CD14-positive monocyte (primary cell): ENCODE measurements at regions not wholly inside any gene's neighbourhood (a gene's known extent, or its start where the extent isn't known, plus 50 kb on each side); places are given as distances from the start of the nearest gene placed in this dataset.

Experiments
- DNase-seq, 3 donors: peaks; one replicate each; pipeline ENCODE4 v3.0.0-alpha.2; 2011 to 2022
- H2AFZ ChIP-seq: 2 replicates; pipeline ENCODE4 v1.6.0; 2012; ENCODE audit warnings: mild to moderate bottlenecking, low read depth, low read length, inconsistent platforms; ENCODE audit not compliant: insufficient read depth, poor library complexity, severe bottlenecking
- H3K27ac ChIP-seq, 2 donors: 1 replicate in 1 of 2; 2 replicates in 1 of 2; pipeline ENCODE4 v1.5.1; 2012 to 2013; ENCODE audit warnings: low read length in 2 of 2, control low read depth in 1 of 2, inconsistent platforms in 1 of 2, low read depth in 1 of 2, mild to moderate bottlenecking in 1 of 2
- H3K27me3 ChIP-seq, 2 donors: one replicate each; pipeline versions ENCODE4 v1.6.0 to v1.6.1; 2011 to 2013; ENCODE audit warnings: low read length in 2 of 2; ENCODE audit not compliant: control insufficient read depth in 2 of 2, insufficient read depth in 2 of 2
- H3K36me3 ChIP-seq, 2 donors: replicated peaks in 1 of 2; 1 replicate in 1 of 2; 2 replicates in 1 of 2; pipeline versions ENCODE4 v1.5.1 to v1.6.1; 2012 to 2013; ENCODE audit warnings: low read length in 2 of 2, control low read depth in 1 of 2, inconsistent platforms in 1 of 2, mild to moderate bottlenecking in 1 of 2; ENCODE audit not compliant: insufficient read depth in 2 of 2, control insufficient read depth in 1 of 2
- H3K4me1 ChIP-seq, 2 donors: 1 replicate in 1 of 2; 2 replicates in 1 of 2; pipeline versions ENCODE4 v1.5.1 to v1.6.1; 2012 to 2013; ENCODE audit warnings: low read length in 2 of 2, control low read depth in 1 of 2, inconsistent platforms in 1 of 2, mild to moderate bottlenecking in 1 of 2, moderate library complexity in 1 of 2; ENCODE audit not compliant: insufficient read depth in 2 of 2, control insufficient read depth in 1 of 2
- H3K4me2 ChIP-seq: replicated peaks from 2 replicates; pipeline ENCODE3; 2012; ENCODE audit warnings: low read length, moderate library complexity, mild to moderate bottlenecking; ENCODE audit not compliant: poor library complexity, severe bottlenecking; ENCODE audit errors: extremely low read depth
- H3K4me3 ChIP-seq, 3 experiments: fragments of 200-600 bp in 1 of 3; sonication (generic) in 1 of 3; replicated peaks in 1 of 3; 1 replicate in 2 of 3; 2 replicates in 1 of 3; pipeline ENCODE4 v1.5.1; 2011 to 2013; ENCODE audit warnings: low read length in 3 of 3, mild to moderate bottlenecking in 3 of 3, control low read depth in 2 of 3, low read depth in 2 of 3, inconsistent platforms in 1 of 3, moderate library complexity in 1 of 3
- H3K79me2 ChIP-seq: 2 replicates; pipeline ENCODE4 v1.6.0; 2012; ENCODE audit warnings: mild to moderate bottlenecking, control low read depth, inconsistent platforms, low read length, moderate library complexity; ENCODE audit not compliant: insufficient read depth
- H3K9ac ChIP-seq: 2 replicates; pipeline ENCODE4 v1.6.0; 2017; ENCODE audit warnings: low read length, mild to moderate bottlenecking; ENCODE audit not compliant: insufficient read depth, poor library complexity, severe bottlenecking
- H3K9me3 ChIP-seq, 2 donors: replicated peaks in 1 of 2; 1 replicate in 1 of 2; 2 replicates in 1 of 2; pipeline versions ENCODE4 v1.5.1 to v1.6.1; 2012 to 2013; ENCODE audit warnings: low read length in 2 of 2, control low read depth in 1 of 2; ENCODE audit not compliant: control insufficient read depth in 1 of 2, insufficient read depth in 1 of 2
- H4K20me1 ChIP-seq: 2 replicates; pipeline ENCODE4 v1.6.0; 2012; ENCODE audit warnings: mild to moderate bottlenecking, low read length, control low read depth, moderate library complexity; ENCODE audit not compliant: insufficient read depth
- H3K27ac Mint-ChIP-seq, 7 donors: one replicate each; pipeline ENCODE4 v1.8.0; 2020; ENCODE audit warnings: mild to moderate bottlenecking in 7 of 7, mixed read lengths in 7 of 7, moderate library complexity in 6 of 7, inconsistent platforms in 2 of 7
- H3K27me3 Mint-ChIP-seq, 3 donors: one replicate each; pipeline ENCODE4 v1.8.0; 2021 to 2022; ENCODE audit warnings: low read depth in 3 of 3, mild to moderate bottlenecking in 3 of 3, mixed read lengths in 3 of 3, moderate library complexity in 3 of 3, inconsistent platforms in 1 of 3
- H3K36me3 Mint-ChIP-seq, 2 donors: one replicate each; pipeline ENCODE4 v1.8.0; 2020; ENCODE audit warnings: mixed read lengths in 2 of 2, inconsistent platforms in 1 of 2, mild to moderate bottlenecking in 1 of 2
- H3K4me1 Mint-ChIP-seq: one replicate; pipeline ENCODE4 v1.8.0; 2020; ENCODE audit warnings: mild to moderate bottlenecking, mixed read lengths
- H3K4me3 Mint-ChIP-seq, 2 donors: one replicate each; pipeline ENCODE4 v1.8.0; 2020; ENCODE audit warnings: mild to moderate bottlenecking in 2 of 2, mixed read lengths in 2 of 2, moderate library complexity in 1 of 2
- H3K9me3 Mint-ChIP-seq, 7 donors: one replicate each; pipeline ENCODE4 v1.8.0; 2020 to 2022; ENCODE audit warnings: mixed read lengths in 7 of 7, mild to moderate bottlenecking in 6 of 7, moderate library complexity in 6 of 7, inconsistent platforms in 2 of 7
- WGBS: methylation state at CpG from one replicate; pipeline ENCODE4 v1.1.5; 2013; ENCODE audit warnings: missing lambda C conversion rate; ENCODE audit not compliant: insufficient coverage; 5-methylcytosine and 5-hydroxymethylcytosine counted together
- intact Hi-C, 2 donors: fragments of 100-400 bp; cut with micrococcal nuclease; formaldehyde crosslinking; loops; one replicate each; pipeline versions ENCODE4 v1.15.0 to v1.15.1; 2023
- TF ChIP-seq, protein P1 (sequence below): fragments of 200-600 bp; IDR thresholded peaks from one replicate; pipeline ENCODE4 v1.8.0; 2022; ENCODE audit warnings: antibody characterized with exemption, mild to moderate bottlenecking

- H3K79me2 ChIP-seq = no peaks in the 10 kb centered on the region
- H2AFZ ChIP-seq = no peak overlapping the region
- H3K4me3 ChIP-seq = no peak overlapping the region
- Mint-ChIP-seq H3K36me3 (no peaks in the 10 kb centered on the region), H3K9me3 (peaks cover 0 to 4% (median 0%) of the 10 kb centered on the region in 7 donors), H3K4me3 (no peak overlapping the region), H3K27ac (no peak overlapping the region), H3K27me3 (peaks cover 0 to 5% (median 2%) of the 10 kb centered on the region in 3 donors), H3K4me1 (peaks cover 10% of the 10 kb centered on the region)
- H3K27me3 ChIP-seq = no peaks in the 10 kb centered on the region
- WGBS = no CpG with 5 or more reads among the region's 2 CpGs
- H3K36me3 ChIP-seq = no peaks in the 10 kb centered on the region
- no peak overlapping the region for H3K4me2 ChIP-seq
- DNase-seq = no peak
- TF ChIP-seq, protein P1, sequence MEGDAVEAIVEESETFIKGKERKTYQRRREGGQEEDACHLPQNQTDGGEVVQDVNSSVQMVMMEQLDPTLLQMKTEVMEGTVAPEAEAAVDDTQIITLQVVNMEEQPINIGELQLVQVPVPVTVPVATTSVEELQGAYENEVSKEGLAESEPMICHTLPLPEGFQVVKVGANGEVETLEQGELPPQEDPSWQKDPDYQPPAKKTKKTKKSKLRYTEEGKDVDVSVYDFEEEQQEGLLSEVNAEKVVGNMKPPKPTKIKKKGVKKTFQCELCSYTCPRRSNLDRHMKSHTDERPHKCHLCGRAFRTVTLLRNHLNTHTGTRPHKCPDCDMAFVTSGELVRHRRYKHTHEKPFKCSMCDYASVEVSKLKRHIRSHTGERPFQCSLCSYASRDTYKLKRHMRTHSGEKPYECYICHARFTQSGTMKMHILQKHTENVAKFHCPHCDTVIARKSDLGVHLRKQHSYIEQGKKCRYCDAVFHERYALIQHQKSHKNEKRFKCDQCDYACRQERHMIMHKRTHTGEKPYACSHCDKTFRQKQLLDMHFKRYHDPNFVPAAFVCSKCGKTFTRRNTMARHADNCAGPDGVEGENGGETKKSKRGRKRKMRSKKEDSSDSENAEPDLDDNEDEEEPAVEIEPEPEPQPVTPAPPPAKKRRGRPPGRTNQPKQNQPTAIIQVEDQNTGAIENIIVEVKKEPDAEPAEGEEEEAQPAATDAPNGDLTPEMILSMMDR = no peak
- no peak overlapping the region for H3K27ac ChIP-seq
- H4K20me1 ChIP-seq = no peaks in the 10 kb centered on the region
- intact Hi-C loops = no loop called here
- H3K4me1 ChIP-seq = peaks cover 6% of the 10 kb centered on the region in 2 donors
- no peaks in the 10 kb centered on the region for H3K9me3 ChIP-seq
- H3K9ac ChIP-seq = no peak overlapping the region
Observed at GRCh38 chr10:4373612-4374011, 452.4 kb upstream of the AKR1E2 start.

DNA sequence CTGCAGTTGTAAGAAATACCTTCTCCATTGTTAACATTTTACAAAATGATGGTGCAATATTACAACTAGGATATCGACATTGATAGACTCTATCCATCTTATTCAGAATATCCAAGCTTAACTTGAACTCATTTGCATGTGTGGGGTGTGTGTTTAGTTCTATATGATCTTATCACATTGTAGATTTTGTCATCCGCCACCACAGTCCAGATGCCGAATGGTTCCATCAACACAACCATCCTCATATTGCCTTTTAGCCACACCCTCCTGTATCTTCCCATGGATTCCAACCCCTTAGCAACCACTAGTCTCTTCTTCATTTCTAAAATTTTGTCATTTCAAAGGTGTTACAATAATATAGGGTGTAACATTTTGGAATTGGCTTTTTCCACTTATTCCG lies 452.9 kb upstream of the AKR1E2 start:
- Histone ChIP-seq H3K9me3 (no peaks in the 10 kb centered on the region), H3K4me2 (no peak overlapping the region), H3K27me3 (no peaks in the 10 kb centered on the region), H3K4me1 (peaks cover 6% of the 10 kb centered on the region in 2 donors), H2AFZ (no peak overlapping the region), H3K4me3 (no peak overlapping the region), H4K20me1 (no peaks in the 10 kb centered on the region), H3K27ac (no peak overlapping the region), H3K9ac (no peak overlapping the region), H3K79me2 (no peaks in the 10 kb centered on the region), H3K36me3 (no peaks in the 10 kb centered on the region)
- WGBS = no CpG with 5 or more reads among the region's 4 CpGs
- no peaks in the 10 kb centered on the region for H3K36me3 Mint-ChIP-seq
- no peak overlapping the region for H3K4me3 Mint-ChIP-seq
- intact Hi-C loops = no loop called here
- H3K4me1 Mint-ChIP-seq = peaks cover 10% of the 10 kb centered on the region
- H3K27me3 Mint-ChIP-seq = peaks cover 0 to 5% (median 1%) of the 10 kb centered on the region in 3 donors
- no peak overlapping the region for H3K27ac Mint-ChIP-seq
- DNase-seq = no peak
- TF ChIP-seq, protein P1 = no peak
- H3K9me3 Mint-ChIP-seq = peaks cover 0 to 4% (median 0%) of the 10 kb centered on the region in 7 donors
